ENCODE measurements at regions not wholly inside any gene's neighbourhood (a gene's known extent, or its start where the extent isn't known, plus 50 kb on each side); places are given as distances from the start of the nearest gene placed in this dataset.

- H3K36me3 ChIP-seq (ENCODE audit: control insufficient read depth in 1 of 2, insufficient read depth in 2 of 2, low read length in 2 of 2) = no peaks in the 10 kb centered on the region
- no peak overlapping the region for H3K27ac ChIP-seq (ENCODE audit: low read depth, low read length)
- H3K4me1 ChIP-seq (ENCODE audit: control insufficient read depth in 1 of 2, insufficient read depth in 2 of 2, low read length in 2 of 2) = no peaks in the 10 kb centered on the region
Measured at GRCh38 chr4:100108869-100109268, 81.4 kb downstream of the DDIT4L start.

GRCh38 chr4:100106982-100107381 is 83.3 kb downstream of the DDIT4L start:
- no peaks in the 10 kb centered on the region for H3K36me3 ChIP-seq (ENCODE audit: control insufficient read depth in 1 of 2, insufficient read depth in 2 of 2, low read length in 2 of 2)
- H3K4me1 ChIP-seq (ENCODE audit: control insufficient read depth in 1 of 2, insufficient read depth in 2 of 2, low read length in 2 of 2) = no peaks in the 10 kb centered on the region
- H3K27ac ChIP-seq (ENCODE audit: low read depth, low read length) = no peak overlapping the region
- H3K27me3 ChIP-seq (ENCODE audit: control insufficient read depth in 1 of 2, insufficient read depth in 2 of 2, low read length in 2 of 2) = no peaks in the 10 kb centered on the region
- no peak overlapping the region for H3K9ac ChIP-seq (ENCODE audit: low read depth in 1 of 2, low read length in 2 of 2)
- no peaks in the 10 kb centered on the region for H3K9me3 ChIP-seq (ENCODE audit: control insufficient read depth in 1 of 2, low read length in 2 of 2)
- no peak overlapping the region for H3K4me3 ChIP-seq (ENCODE audit: low read depth in 1 of 2, low read length in 2 of 2)

More at GRCh38 chr4:100108869-100109268, 81.4 kb downstream of the DDIT4L start:
- Histone ChIP-seq H3K9me3 (ENCODE audit: control insufficient read depth in 1 of 2, low read length in 2 of 2) (no peaks in the 10 kb centered on the region), H3K4me3 (ENCODE audit: low read depth in 1 of 2, low read length in 2 of 2) (no peak overlapping the region), H3K27me3 (ENCODE audit: control insufficient read depth in 1 of 2, insufficient read depth in 2 of 2, low read length in 2 of 2) (no peaks in the 10 kb centered on the region), H3K9ac (ENCODE audit: low read depth in 1 of 2, low read length in 2 of 2) (no peak overlapping the region)

DNA sequence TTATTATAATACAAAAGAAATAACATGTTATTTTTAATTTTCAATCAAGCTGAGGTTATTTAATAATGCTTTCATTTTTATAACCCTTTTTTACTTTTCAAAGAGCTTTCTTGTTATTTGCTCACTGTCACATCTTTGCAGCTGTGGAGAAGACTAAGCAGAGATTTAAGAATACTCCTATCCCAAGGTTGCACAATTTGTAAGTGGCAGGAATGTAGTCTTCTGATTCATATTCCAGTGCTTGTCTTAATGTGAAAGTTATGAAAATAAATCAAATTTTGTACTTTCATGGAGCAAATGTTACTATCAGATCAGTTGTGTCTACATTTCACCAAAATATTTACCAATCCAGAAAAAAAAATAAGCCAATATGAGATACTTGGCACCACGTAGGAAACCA is 86.6 kb downstream of the DDIT4L start:
- Histone ChIP-seq H3K27ac (ENCODE audit: low read depth, low read length) (no peak overlapping the region), H3K36me3 (ENCODE audit: control insufficient read depth in 1 of 2, insufficient read depth in 2 of 2, low read length in 2 of 2) (no peaks in the 10 kb centered on the region), H3K4me1 (ENCODE audit: control insufficient read depth in 1 of 2, insufficient read depth in 2 of 2, low read length in 2 of 2) (no peaks in the 10 kb centered on the region), H3K9me3 (ENCODE audit: control insufficient read depth in 1 of 2, low read length in 2 of 2) (no peaks in the 10 kb centered on the region), H3K27me3 (ENCODE audit: control insufficient read depth in 1 of 2, insufficient read depth in 2 of 2, low read length in 2 of 2) (no peaks in the 10 kb centered on the region), H3K9ac (ENCODE audit: low read depth in 1 of 2, low read length in 2 of 2) (no peak overlapping the region), H3K4me3 (ENCODE audit: low read depth in 1 of 2, low read length in 2 of 2) (no peak overlapping the region)

- no peak overlapping the region for H3K4me3 ChIP-seq (ENCODE audit: low read depth in 1 of 2, low read length in 2 of 2)
- no peak overlapping the region for H3K9ac ChIP-seq (ENCODE audit: low read depth in 1 of 2, low read length in 2 of 2)
Measured at GRCh38 chr4:100100985-100101384, 89.3 kb downstream of the DDIT4L start.

GRCh38 chr4:100099746-100100145 is 90.5 kb downstream of the DDIT4L start:
- Histone ChIP-seq H3K4me3 (ENCODE audit: low read depth in 1 of 2, low read length in 2 of 2) (no peak overlapping the region), H3K36me3 (ENCODE audit: control insufficient read depth in 1 of 2, insufficient read depth in 2 of 2, low read length in 2 of 2) (no peaks in the 10 kb centered on the region), H3K27ac (ENCODE audit: low read depth, low read length) (no peak overlapping the region), H3K9ac (ENCODE audit: low read depth in 1 of 2, low read length in 2 of 2) (no peak overlapping the region), H3K4me1 (ENCODE audit: control insufficient read depth in 1 of 2, insufficient read depth in 2 of 2, low read length in 2 of 2) (no peaks in the 10 kb centered on the region), H3K9me3 (ENCODE audit: control insufficient read depth in 1 of 2, low read length in 2 of 2) (no peaks in the 10 kb centered on the region), H3K27me3 (ENCODE audit: control insufficient read depth in 1 of 2, insufficient read depth in 2 of 2, low read length in 2 of 2) (no peaks in the 10 kb centered on the region)

More at GRCh38 chr4:100100985-100101384, 89.3 kb downstream of the DDIT4L start:
- Histone ChIP-seq H3K4me1 (ENCODE audit: control insufficient read depth in 1 of 2, insufficient read depth in 2 of 2, low read length in 2 of 2) (no peaks in the 10 kb centered on the region), H3K9me3 (ENCODE audit: control insufficient read depth in 1 of 2, low read length in 2 of 2) (no peaks in the 10 kb centered on the region), H3K27me3 (ENCODE audit: control insufficient read depth in 1 of 2, insufficient read depth in 2 of 2, low read length in 2 of 2) (no peaks in the 10 kb centered on the region), H3K36me3 (ENCODE audit: control insufficient read depth in 1 of 2, insufficient read depth in 2 of 2, low read length in 2 of 2) (no peaks in the 10 kb centered on the region), H3K27ac (ENCODE audit: low read depth, low read length) (no peak overlapping the region)

DNA sequence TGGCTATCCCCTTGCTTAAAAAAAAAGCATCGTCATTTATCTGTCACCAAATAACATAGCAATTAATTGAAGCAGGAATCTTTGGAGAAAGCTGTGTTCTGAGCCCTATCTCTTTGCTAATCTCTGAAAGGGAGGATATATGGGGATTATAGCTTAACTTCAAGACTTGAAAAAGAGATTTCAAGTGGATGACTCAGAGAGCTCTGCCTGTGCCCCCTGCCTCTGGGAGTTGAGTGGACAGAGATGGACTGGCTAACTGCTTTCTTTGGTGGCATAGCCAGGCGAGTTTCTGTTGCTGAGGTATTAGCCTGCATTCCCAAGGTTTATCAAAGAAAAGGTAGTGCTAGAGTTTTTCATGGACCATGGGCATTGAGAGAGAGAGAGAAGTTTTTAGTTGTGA is 91.6 kb downstream of the DDIT4L start:
- Histone ChIP-seq H3K27me3 (ENCODE audit: control insufficient read depth in 1 of 2, insufficient read depth in 2 of 2, low read length in 2 of 2) (no peaks in the 10 kb centered on the region), H3K9ac (ENCODE audit: low read depth in 1 of 2, low read length in 2 of 2) (no peak overlapping the region), H3K36me3 (ENCODE audit: control insufficient read depth in 1 of 2, insufficient read depth in 2 of 2, low read length in 2 of 2) (no peaks in the 10 kb centered on the region), H3K27ac (ENCODE audit: low read depth, low read length) (no peak overlapping the region), H3K4me3 (ENCODE audit: low read depth in 1 of 2, low read length in 2 of 2) (no peak overlapping the region), H3K4me1 (ENCODE audit: control insufficient read depth in 1 of 2, insufficient read depth in 2 of 2, low read length in 2 of 2) (no peaks in the 10 kb centered on the region), H3K9me3 (ENCODE audit: control insufficient read depth in 1 of 2, low read length in 2 of 2) (no peaks in the 10 kb centered on the region)

DNA sequence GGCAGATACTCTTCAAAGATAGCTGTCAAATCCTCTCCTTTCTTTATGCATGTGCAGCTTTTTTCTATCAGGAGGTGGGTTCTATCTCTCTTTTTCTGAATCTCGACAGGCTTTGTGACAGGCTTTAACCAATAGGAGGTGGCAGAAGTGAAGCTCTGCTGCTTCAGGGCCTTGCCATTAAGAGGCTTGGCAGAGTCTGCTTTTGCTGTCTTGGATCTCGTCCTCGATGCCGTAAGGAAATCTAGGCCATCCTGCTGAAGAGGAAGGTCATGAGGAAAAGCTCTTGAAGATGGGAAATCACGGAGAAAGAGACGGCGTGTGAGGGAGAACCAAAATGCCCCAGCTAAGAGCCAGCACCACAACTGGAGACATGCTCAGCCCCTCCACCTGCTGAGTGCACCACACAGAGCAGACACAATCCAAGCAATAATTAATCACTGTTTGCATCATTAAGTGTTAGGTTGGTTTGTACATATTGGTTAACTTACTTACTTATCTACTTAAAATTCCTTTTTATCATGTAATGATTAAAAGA is 92.2 kb downstream of the DDIT4L start:
- Histone ChIP-seq H3K4me3 (ENCODE audit: low read depth in 1 of 2, low read length in 2 of 2) (no peak overlapping the region), H3K27me3 (ENCODE audit: control insufficient read depth in 1 of 2, insufficient read depth in 2 of 2, low read length in 2 of 2) (no peaks in the 10 kb centered on the region), H3K36me3 (ENCODE audit: control insufficient read depth in 1 of 2, insufficient read depth in 2 of 2, low read length in 2 of 2) (no peaks in the 10 kb centered on the region), H3K27ac (ENCODE audit: low read depth, low read length) (no peak overlapping the region), H3K9ac (ENCODE audit: low read depth in 1 of 2, low read length in 2 of 2) (no peak overlapping the region), H3K9me3 (ENCODE audit: control insufficient read depth in 1 of 2, low read length in 2 of 2) (no peaks in the 10 kb centered on the region), H3K4me1 (ENCODE audit: control insufficient read depth in 1 of 2, insufficient read depth in 2 of 2, low read length in 2 of 2) (no peaks in the 10 kb centered on the region)

DNA sequence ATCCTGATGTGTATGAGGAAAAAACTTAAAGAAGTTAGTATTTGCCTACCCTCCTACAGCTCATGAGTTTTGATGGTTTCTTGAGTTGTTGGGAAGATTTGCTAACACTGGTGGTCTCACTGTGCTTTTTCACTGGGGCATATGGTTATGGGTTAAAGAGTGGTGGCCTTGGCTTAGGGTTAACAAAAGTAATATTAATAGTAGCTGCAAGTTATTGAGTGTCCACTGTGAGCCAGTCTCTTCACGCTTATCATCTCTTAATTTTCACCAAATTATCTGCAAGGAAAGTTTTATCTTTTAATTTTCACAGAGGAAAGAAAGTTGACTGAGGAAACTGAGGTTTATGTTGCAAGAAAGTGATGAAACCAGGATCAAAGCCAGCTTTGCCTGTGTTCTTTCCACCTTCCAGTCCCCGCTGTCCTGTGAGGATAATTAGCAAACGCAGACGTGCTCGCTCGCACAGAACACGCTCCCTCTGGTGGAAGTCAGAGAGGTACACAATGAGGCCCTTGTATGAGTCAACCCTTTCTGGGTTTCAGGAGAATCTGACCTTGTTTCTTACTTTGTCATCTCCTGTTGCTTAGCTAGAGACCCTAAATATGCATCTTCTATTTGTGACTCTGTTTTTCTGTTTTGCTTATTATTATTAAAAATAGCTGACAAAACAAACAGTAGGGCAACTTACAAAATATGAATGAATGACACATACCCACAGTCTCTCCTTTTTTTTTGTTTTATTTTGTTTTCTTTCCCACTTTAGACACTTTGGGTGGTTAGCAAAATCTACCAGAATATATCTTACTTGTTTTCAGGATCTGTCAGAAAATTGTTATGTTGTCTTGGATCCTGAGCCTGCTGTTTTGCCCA is 94.3 kb downstream of the DDIT4L start:
- H3K27ac ChIP-seq (ENCODE audit: low read depth, low read length) = no peak overlapping the region
- H3K36me3 ChIP-seq (ENCODE audit: control insufficient read depth in 1 of 2, insufficient read depth in 2 of 2, low read length in 2 of 2) = no peaks in the 10 kb centered on the region
- no peak overlapping the region for H3K9ac ChIP-seq (ENCODE audit: low read depth in 1 of 2, low read length in 2 of 2)
- H3K27me3 ChIP-seq (ENCODE audit: control insufficient read depth in 1 of 2, insufficient read depth in 2 of 2, low read length in 2 of 2) = no peaks in the 10 kb centered on the region
- H3K4me1 ChIP-seq (ENCODE audit: control insufficient read depth in 1 of 2, insufficient read depth in 2 of 2, low read length in 2 of 2) = no peaks in the 10 kb centered on the region
- H3K9me3 ChIP-seq (ENCODE audit: control insufficient read depth in 1 of 2, low read length in 2 of 2) = no peaks in the 10 kb centered on the region
- no peak overlapping the region for H3K4me3 ChIP-seq (ENCODE audit: low read depth in 1 of 2, low read length in 2 of 2)

- H3K36me3 ChIP-seq (ENCODE audit: control insufficient read depth in 1 of 2, insufficient read depth in 2 of 2, low read length in 2 of 2) = no peaks in the 10 kb centered on the region
- H3K27me3 ChIP-seq (ENCODE audit: control insufficient read depth in 1 of 2, insufficient read depth in 2 of 2, low read length in 2 of 2) = no peaks in the 10 kb centered on the region
- H3K4me1 ChIP-seq (ENCODE audit: control insufficient read depth in 1 of 2, insufficient read depth in 2 of 2, low read length in 2 of 2) = no peaks in the 10 kb centered on the region
- no peak overlapping the region for H3K27ac ChIP-seq (ENCODE audit: low read depth, low read length)
- H3K9ac ChIP-seq (ENCODE audit: low read depth in 1 of 2, low read length in 2 of 2) = peak overlapping the region in 1 of 2 donors; percentile 13
- no peaks in the 10 kb centered on the region for H3K9me3 ChIP-seq (ENCODE audit: control insufficient read depth in 1 of 2, low read length in 2 of 2)
- no peak overlapping the region for H3K4me3 ChIP-seq (ENCODE audit: low read depth in 1 of 2, low read length in 2 of 2)
Measured at GRCh38 chr4:100093091-100093866, 97.0 kb downstream of the DDIT4L start.

- Histone ChIP-seq H3K4me3 (ENCODE audit: low read depth in 1 of 2, low read length in 2 of 2) (no peak overlapping the region), H3K9ac (ENCODE audit: low read depth in 1 of 2, low read length in 2 of 2) (no peak overlapping the region), H3K36me3 (ENCODE audit: control insufficient read depth in 1 of 2, insufficient read depth in 2 of 2, low read length in 2 of 2) (no peaks in the 10 kb centered on the region), H3K4me1 (ENCODE audit: control insufficient read depth in 1 of 2, insufficient read depth in 2 of 2, low read length in 2 of 2) (no peaks in the 10 kb centered on the region), H3K27ac (ENCODE audit: low read depth, low read length) (no peak overlapping the region), H3K9me3 (ENCODE audit: control insufficient read depth in 1 of 2, low read length in 2 of 2) (no peaks in the 10 kb centered on the region), H3K27me3 (ENCODE audit: control insufficient read depth in 1 of 2, insufficient read depth in 2 of 2, low read length in 2 of 2) (no peaks in the 10 kb centered on the region)
Measured at GRCh38 chr4:100087743-100088142, 102.5 kb downstream of the DDIT4L start.

Data from duodenal mucosa (tissue), 2 donors.